Transverse colon (tissue), 1 donor: ENCODE measurements at regions not wholly inside any gene's neighbourhood (a gene's known extent, or its start where the extent isn't known, plus 50 kb on each side); places are given as distances from the start of the nearest gene placed in this dataset.

Experiments
- EP300 ChIP-seq: sonication (generic); formaldehyde crosslinking; IDR thresholded peaks from one replicate; pipeline ENCODE4 v1.6.1; 2017; ENCODE audit warnings: antibody characterized with exemption, low read depth
- POLR2A ChIP-seq: fragments of 450-650 bp; IDR thresholded peaks from one replicate; pipeline ENCODE4 v1.6.1; 2016; ENCODE audit warnings: antibody characterized with exemption, mild to moderate bottlenecking, moderate library complexity

DNA sequence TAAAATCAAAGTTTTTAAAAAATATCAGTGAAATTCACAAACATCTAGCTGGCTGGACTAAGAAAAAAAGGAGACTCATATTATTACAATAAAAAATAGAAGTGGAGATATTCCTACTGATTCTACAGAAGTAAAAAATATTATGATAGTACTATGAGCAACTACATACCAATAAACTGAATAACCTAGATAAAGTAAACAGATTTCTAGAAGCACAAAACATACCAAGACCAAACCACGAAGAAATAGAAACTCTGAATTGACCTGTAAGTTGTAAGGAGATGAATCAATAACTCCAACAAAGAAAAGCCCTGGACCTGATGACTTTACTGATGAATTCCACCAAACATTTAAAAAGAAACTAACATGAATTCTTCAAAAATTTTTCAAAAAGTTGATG lies 867.3 kb downstream of the PCDH18 start:
- TF ChIP-seq EP300 (no peak), POLR2A (no peak)
